GM12891 (cell line): ENCODE measurements at regions not wholly inside any gene's neighbourhood (a gene's known extent, or its start where the extent isn't known, plus 50 kb on each side); places are given as distances from the start of the nearest gene placed in this dataset.

Experiments
- PAX5 ChIP-seq: IDR thresholded peaks from 2 replicates; pipeline ENCODE4 v1.6.1; 2011; ENCODE audit warnings: low read length, moderate library complexity, mild to moderate bottlenecking; ENCODE audit not compliant: insufficient read depth, severe bottlenecking
- POLR2A ChIP-seq: IDR thresholded peaks from 2 replicates; pipeline ENCODE4 v1.6.1; 2011; ENCODE audit warnings: low read depth, low read length, control low read depth
- POLR2AphosphoS5 ChIP-seq: IDR thresholded peaks from 2 replicates; pipeline ENCODE4 v1.6.1; 2011; ENCODE audit warnings: low read depth, low read length, control low read depth
- POU2F2 ChIP-seq: IDR thresholded peaks from 2 replicates; pipeline ENCODE4 v1.6.1; 2011; ENCODE audit warnings: low read depth, mild to moderate bottlenecking, control low read depth, low read length, moderate library complexity
- SPI1 ChIP-seq: IDR thresholded peaks from 2 replicates; pipeline ENCODE4 v1.6.1; 2011; ENCODE audit warnings: low read depth, low read length, control low read depth
- TAF1 ChIP-seq: IDR thresholded peaks from 2 replicates; pipeline ENCODE4 v1.6.1; 2011; ENCODE audit warnings: low read depth, low read length, control low read depth

- TF ChIP-seq POLR2A (no peak), POLR2AphosphoS5 (no peak), SPI1 (no peak), TAF1 (no peak), POU2F2 (no peak), PAX5 (no peak)
Measured at GRCh38 chr1:69070660-69071373, 496.9 kb upstream of the LRRC7 start.
